ENCODE measurements at regions not wholly inside any gene's neighbourhood (a gene's known extent, or its start where the extent isn't known, plus 50 kb on each side); places are given as distances from the start of the nearest gene placed in this dataset.
"Not testable (repeated sequence)": the region's sequence is repeated elsewhere in the genome, so short reads cannot be mapped to it uniquely, and the experiment has no call there.

- CTCF ChIA-PET (ENCODE audit: unreplicated experiment), result no interaction called here
- Histone ChIP-seq H3K4me3 (ENCODE audit: low read depth, low read length, poor library complexity, severe bottlenecking) (no peak overlapping the region), H3K36me3 (ENCODE audit: insufficient read depth, low read length) (no peaks in the 10 kb centered on the region), H3K4me1 (ENCODE audit: insufficient read depth, low read length, poor library complexity, severe bottlenecking) (no peaks in the 10 kb centered on the region), H3K4me2 (ENCODE audit: low read length) (no peak overlapping the region), H3K27ac (ENCODE audit: low read depth, low read length, poor library complexity, severe bottlenecking) (no peak overlapping the region), H3K79me2 (ENCODE audit: insufficient read depth, low read depth, low read length) (no peaks in the 10 kb centered on the region), H3K9me2 (ENCODE audit: insufficient read depth, low read length) (no peaks in the 10 kb centered on the region), H3K9me3 (ENCODE audit: low read length) (no peaks in the 10 kb centered on the region), H4K20me1 (ENCODE audit: insufficient read depth, low read length) (no peaks in the 10 kb centered on the region), H2AFZ (ENCODE audit: low read length) (no peak overlapping the region)
- POLR2A ChIA-PET, result no interaction called here
- TF ChIP-seq CTCF (conservative IDR thresholded peaks at IDR 0.05; ENCODE audit: low read length), result no peak
- TF ChIP-seq EZH2phosphoT487 (IDR thresholded peaks at IDR 0.05; ENCODE audit: borderline replicate concordance, low read depth, low read length), result no peak
- intact Hi-C loops (cut with micrococcal nuclease; ENCODE audit: unreplicated experiment), result no loop called here
- DNase-seq (ENCODE audit: low spot score), result no peak
- no TSS peak for BruUV-seq (replicated peaks)
Observed at GRCh38 chr17:26775219-26775822, 518.6 kb upstream of the WSB1 start.

GRCh38 chr17:26780187-26780814, 513.6 kb upstream of the WSB1 start:
- POLR2A ChIA-PET; H3K79me2 ChIP-seq (ENCODE audit: insufficient read depth, low read depth, low read length); H3K9me2 ChIP-seq (ENCODE audit: insufficient read depth, low read length); H3K4me3 ChIP-seq (ENCODE audit: low read depth, low read length, poor library complexity, severe bottlenecking); H3K27ac ChIP-seq (ENCODE audit: low read depth, low read length, poor library complexity, severe bottlenecking); H3K36me3 ChIP-seq (ENCODE audit: insufficient read depth, low read length); intact Hi-C loops (cut with micrococcal nuclease; ENCODE audit: unreplicated experiment); H3K4me2 ChIP-seq (ENCODE audit: low read length); H2AFZ ChIP-seq (ENCODE audit: low read length); H3K4me1 ChIP-seq (ENCODE audit: insufficient read depth, low read length, poor library complexity, severe bottlenecking); DNase-seq (ENCODE audit: low spot score); BruUV-seq (replicated peaks); CTCF ChIA-PET (ENCODE audit: unreplicated experiment); H4K20me1 ChIP-seq (ENCODE audit: insufficient read depth, low read length): not testable (repeated sequence)
- H3K9me3 ChIP-seq (ENCODE audit: low read length), result peaks cover 16% of the 10 kb centered on the region

- peaks cover 20% of the 10 kb centered on the region for H3K9me3 ChIP-seq (ENCODE audit: low read length)
- ChIA-PET POLR2A (no interaction called here), CTCF (ENCODE audit: unreplicated experiment) (no interaction called here)
- no peak for TF ChIP-seq EZH2phosphoT487 (IDR thresholded peaks at IDR 0.05; ENCODE audit: borderline replicate concordance, low read depth, low read length)
- no peak for TF ChIP-seq CTCF (conservative IDR thresholded peaks at IDR 0.05; ENCODE audit: low read length)
- H3K9me2 ChIP-seq (ENCODE audit: insufficient read depth, low read length), result no peaks in the 10 kb centered on the region
- no peak overlapping the region for H2AFZ ChIP-seq (ENCODE audit: low read length)
- no peak overlapping the region for H3K4me2 ChIP-seq (ENCODE audit: low read length)
- no peak overlapping the region for H3K4me3 ChIP-seq (ENCODE audit: low read depth, low read length, poor library complexity, severe bottlenecking)
- no peaks in the 10 kb centered on the region for H4K20me1 ChIP-seq (ENCODE audit: insufficient read depth, low read length)
- H3K79me2 ChIP-seq (ENCODE audit: insufficient read depth, low read depth, low read length), result no peaks in the 10 kb centered on the region
- intact Hi-C loops (cut with micrococcal nuclease; ENCODE audit: unreplicated experiment), result no loop called here
- no peak for DNase-seq (ENCODE audit: low spot score)
- H3K27ac ChIP-seq (ENCODE audit: low read depth, low read length, poor library complexity, severe bottlenecking), result no peak overlapping the region
- no peaks in the 10 kb centered on the region for H3K4me1 ChIP-seq (ENCODE audit: insufficient read depth, low read length, poor library complexity, severe bottlenecking)
- H3K36me3 ChIP-seq (ENCODE audit: insufficient read depth, low read length), result no peaks in the 10 kb centered on the region
- no TSS peak for BruUV-seq (replicated peaks)
Observed at GRCh38 chr17:26782153-26782552, 511.8 kb upstream of the WSB1 start.

Measured in OCI-LY7 (cell line).